HepG2 (cell line): ENCODE measurements at regions not wholly inside any gene's neighbourhood (a gene's known extent, or its start where the extent isn't known, plus 50 kb on each side); places are given as distances from the start of the nearest gene placed in this dataset.

Experiments used
- ATAC-seq: fragments of 200-7000 bp; cut with Tn5 transposase; 3 replicates; pipeline ENCODE4 v1.9.1; 2020; ENCODE audit warnings: mild to moderate bottlenecking, moderate library complexity
- BruUV-seq: library from RNA; stranded (reverse); fragments of 400-500 nt; replicated peaks from 2 replicates; lab custom pipeline; 2021; lab: Mats Ljungman, UMichigan
- CTCF ChIA-PET: fragments of 300-600 bp; formaldehyde crosslinking; extraction: SDS; loops from one replicate; lab custom pipeline; 2021; ENCODE audit warnings: low total read pairs, inconsistent platforms, low intra/inter-chr PET ratio; lab: Yijun Ruan, JAX
- POLR2A ChIA-PET: fragments of 350-600 bp; sonication (Branson Sonifier 250); formaldehyde crosslinking; loops from one replicate; lab custom pipeline; 2020; ENCODE audit warnings: antibody characterized with exemption, inconsistent platforms; lab: Yijun Ruan, JAX
- DNase-seq: peaks from one replicate; pipeline ENCODE4 v3.0.0-alpha.2; 2015; ENCODE audit warnings: low spot score
- FAIRE-seq: peaks from 3 replicates; lab custom pipeline; 2011; peaks lifted over from hg19 to GRCh38; lab: Jason Lieb, UNC
- H2AFZ ChIP-seq: one replicate; pipeline ENCODE4 v1.6.1; 2011; ENCODE audit warnings: low read length, inconsistent platforms
- H3K27ac ChIP-seq: fragments of 300-600 bp; 3 replicates; pipeline ENCODE4 v1.8.0; 2011; ENCODE audit warnings: mixed run types, mild to moderate bottlenecking, mixed read lengths, low read length, inconsistent platforms; ENCODE audit not compliant: insufficient read depth; ENCODE audit errors: extremely low read length
- H3K27me3 ChIP-seq, 2 experiments: fragments of 200-600 bp in 1 of 2; 2 replicates in 1 of 2; 3 replicates in 1 of 2; pipeline versions ENCODE4 v1.6.0 to v1.8.0; 2011; ENCODE audit warnings: low read length in 2 of 2, mild to moderate bottlenecking in 2 of 2, moderate library complexity in 2 of 2, inconsistent platforms in 1 of 2; ENCODE audit not compliant: insufficient read depth in 2 of 2, control insufficient read depth in 1 of 2
- H3K36me3 ChIP-seq, 2 experiments: fragments of 200-600 bp in 1 of 2; replicated peaks in 1 of 2; 2 replicates in 1 of 2; 3 replicates in 1 of 2; pipeline versions ENCODE4 v1.5.1 to v1.8.0; 2011; ENCODE audit warnings: low read length in 2 of 2, inconsistent platforms in 1 of 2; ENCODE audit not compliant: insufficient read depth in 2 of 2, control insufficient read depth in 1 of 2
- H3K4me1 ChIP-seq: 2 replicates; pipeline ENCODE4 v1.5.1; 2012; ENCODE audit warnings: low read length, inconsistent platforms; ENCODE audit not compliant: insufficient read depth
- H3K4me2 ChIP-seq: 2 replicates; pipeline ENCODE4 v1.6.0; 2011; ENCODE audit warnings: low read depth, low read length, inconsistent platforms
- H3K4me3 ChIP-seq, 3 experiments: fragments of 200-600 bp in 1 of 3; sonication (generic), shearing (Covaris generic) in 1 of 3; replicated peaks in 1 of 3; 2 replicates each; pipeline ENCODE4 v1.5.1; 2011 to 2016; ENCODE audit warnings: low read length in 3 of 3, inconsistent platforms in 2 of 3, low read depth in 2 of 3, mild to moderate bottlenecking in 2 of 3, control low read depth in 1 of 3, mixed read lengths in 1 of 3; ENCODE audit not compliant: insufficient read depth in 1 of 3
- H3K79me2 ChIP-seq: one replicate; pipeline ENCODE4 v1.6.1; 2011; ENCODE audit warnings: low read length, inconsistent platforms; ENCODE audit not compliant: insufficient read depth
- H3K9ac ChIP-seq: 2 replicates; pipeline ENCODE4 v1.6.0; 2011; ENCODE audit warnings: mild to moderate bottlenecking, low read depth, low read length, inconsistent platforms; ENCODE audit not compliant: insufficient read depth
- H3K9me3 ChIP-seq: 2 replicates; pipeline ENCODE4 v1.5.1; 2012; ENCODE audit warnings: mild to moderate bottlenecking, low read length
- H4K20me1 ChIP-seq: 2 replicates; pipeline ENCODE4 v1.6.0; 2011; ENCODE audit warnings: inconsistent platforms, mild to moderate bottlenecking, low read length, moderate library complexity; ENCODE audit not compliant: insufficient read depth
- CHD4 ChIP-seq: fragments of 200-600 bp; sonication (generic); IDR thresholded peaks from 2 replicates; pipeline ENCODE4 v1.7.0; 2017; ENCODE audit warnings: mild to moderate bottlenecking, low read length, borderline replicate concordance
- FOSL2 ChIP-seq: sonication (generic); formaldehyde crosslinking; IDR thresholded peaks from 2 replicates; pipeline ENCODE4 v1.4.0; 2020; ENCODE audit warnings: missing genetic modification reagents
- FOXK1 ChIP-seq: sonication (generic); formaldehyde crosslinking; IDR thresholded peaks from 2 replicates; pipeline ENCODE4 v1.4.0; 2020; ENCODE audit warnings: low read depth, missing genetic modification reagents, borderline replicate concordance
- HOXA9 ChIP-seq: sonication (generic); formaldehyde crosslinking; IDR thresholded peaks from 2 replicates; pipeline ENCODE4 v1.8.1; 2022; ENCODE audit warnings: missing genetic modification reagents, mild to moderate bottlenecking, moderate library complexity, borderline replicate concordance
- KLF6 ChIP-seq: IDR thresholded peaks from 2 replicates; pipeline ENCODE4 v1.8.0; 2016; ENCODE audit warnings: missing biosample characterization, missing genetic modification reagents
- NFATC3 ChIP-seq: sonication (generic); formaldehyde crosslinking; IDR thresholded peaks from 2 replicates; pipeline ENCODE4 v1.5.1; 2020; ENCODE audit warnings: mild to moderate bottlenecking, missing genetic modification reagents
- PAX8 ChIP-seq: sonication (generic); formaldehyde crosslinking; IDR thresholded peaks from 2 replicates; pipeline ENCODE4 v1.8.0; 2022; ENCODE audit warnings: mild to moderate bottlenecking, missing genetic modification reagents, borderline replicate concordance
- RBAK ChIP-seq: sonication (generic); formaldehyde crosslinking; IDR thresholded peaks from 2 replicates; pipeline ENCODE4 v1.5.1; 2020; ENCODE audit warnings: mild to moderate bottlenecking, missing genetic modification reagents
- SAP130 ChIP-seq: IDR thresholded peaks from 2 replicates; pipeline ENCODE4 v1.6.1; 2016; ENCODE audit warnings: low read depth
- SIN3B ChIP-seq: fragments of 150-350 bp; IDR thresholded peaks from 2 replicates; pipeline ENCODE4 v1.6.1; 2014; ENCODE audit warnings: low read length
- TCF7L2 ChIP-seq: IDR thresholded peaks from 2 replicates; pipeline ENCODE4 v1.6.1; 2011; ENCODE audit warnings: mild to moderate bottlenecking, low read depth, low read length, moderate library complexity
- ZBTB3 ChIP-seq: sonication (generic); formaldehyde crosslinking; IDR thresholded peaks from 2 replicates; pipeline ENCODE4 v1.4.0; 2020; ENCODE audit warnings: low read depth, mild to moderate bottlenecking, moderate library complexity, missing genetic modification reagents, borderline replicate concordance
- ZEB1 ChIP-seq: IDR thresholded peaks from 2 replicates; pipeline ENCODE4 v1.6.1; 2012; ENCODE audit warnings: mild to moderate bottlenecking, low read depth, inconsistent platforms; ENCODE audit not compliant: insufficient replicate concordance
- ZKSCAN8 ChIP-seq: IDR thresholded peaks from 2 replicates; pipeline ENCODE4 v1.6.1; 2016; ENCODE audit warnings: borderline replicate concordance, missing genetic modification reagents, missing compliant biosample characterization
- ZNF333 ChIP-seq: sonication (generic); formaldehyde crosslinking; IDR thresholded peaks from 2 replicates; pipeline ENCODE4 v1.4.0; 2020; ENCODE audit warnings: mild to moderate bottlenecking, missing genetic modification reagents, borderline replicate concordance
- ZNF382 ChIP-seq: sonication (generic); formaldehyde crosslinking; IDR thresholded peaks from 2 replicates; pipeline ENCODE4 v1.5.0; 2020; ENCODE audit warnings: missing genetic modification reagents, mild to moderate bottlenecking, borderline replicate concordance
- WGBS: methylation state at CpG from one replicate; pipeline ENCODE4 v1.1.6; 2017; ENCODE audit warnings: low lambda C conversion rate; 5-methylcytosine and 5-hydroxymethylcytosine counted together
- in situ Hi-C: cut with HindIII; loops from 2 replicates; pipeline ENCODE4 v1.10.0; 2017; ENCODE audit warnings: low pct_unique_long_range_greater_than_20kb; ENCODE audit not compliant: extremely low pct_ligation_motif_present
- intact Hi-C: fragments of 100-400 bp; cut with micrococcal nuclease; formaldehyde crosslinking; loops from one replicate; pipeline ENCODE4 v1.10.0; 2022; ENCODE audit not compliant: unreplicated experiment
- TF ChIP-seq, protein P1 (sequence below): sonication (generic); formaldehyde crosslinking; IDR thresholded peaks from 2 replicates; pipeline ENCODE4 v1.9.0; 2022; ENCODE audit warnings: missing genetic modification reagents, mild to moderate bottlenecking, borderline replicate concordance
- TF ChIP-seq, protein P2 (sequence below): sonication (generic); formaldehyde crosslinking; IDR thresholded peaks from 2 replicates; pipeline ENCODE4 v1.4.0; 2020; ENCODE audit warnings: missing genetic modification reagents, borderline replicate concordance

DNA sequence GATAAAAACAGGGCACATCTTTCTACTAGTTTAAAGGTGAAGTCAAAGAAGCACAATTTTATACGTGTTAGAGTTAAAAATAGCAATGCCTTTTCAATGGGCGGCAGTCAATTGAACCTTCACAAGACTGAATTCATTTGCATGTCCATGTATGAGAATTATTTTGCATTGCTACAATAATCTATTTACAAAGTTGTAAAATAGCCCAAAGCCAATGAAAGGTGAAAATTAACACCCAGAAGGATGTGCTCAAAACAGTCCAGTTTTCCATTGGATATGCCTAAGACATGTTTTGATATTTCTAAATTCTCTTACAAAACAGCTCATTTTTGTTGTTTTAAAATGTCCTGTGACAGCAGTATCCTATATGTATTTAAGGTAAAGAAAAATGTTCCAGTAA is 425.1 kb upstream of the SYT4 start:
- no TSS peak for BruUV-seq
- no peak overlapping the region for H2AFZ ChIP-seq
- no peaks in the 10 kb centered on the region for H3K79me2 ChIP-seq
- H3K4me2 ChIP-seq = no peak overlapping the region
- H3K27me3 ChIP-seq = no peaks in the 10 kb centered on the region
- 3% methylated on average over 2 of the region's 2 CpGs for WGBS
- H4K20me1 ChIP-seq = no peaks in the 10 kb centered on the region
- ChIA-PET CTCF (no interaction called here), POLR2A (no interaction called here)
- in situ Hi-C loops (no loop called here), intact Hi-C loops (no loop called here)
- no peak overlapping the region for H3K27ac ChIP-seq
- DNase-seq = no peak
- no peak overlapping the region for H3K4me3 ChIP-seq
- FAIRE-seq = no peak
- no peak overlapping the region for H3K9ac ChIP-seq
- H3K36me3 ChIP-seq = no peaks in the 10 kb centered on the region
- no peaks in the 10 kb centered on the region for H3K4me1 ChIP-seq
- no peak for ATAC-seq
- TF ChIP-seq ZKSCAN8 (CRISPR knock-in tag) (no peak), ZNF333 (CRISPR knock-in tag) (no peak), FOXK1 (CRISPR knock-in tag) (no peak), TCF7L2 (no peak), KLF6 (no peak), HOXA9 (CRISPR knock-in tag) (no peak), NFATC3 (no peak), ZEB1 (no peak), SIN3B (no peak), ZBTB3 (CRISPR knock-in tag) (no peak), CHD4 (no peak), SAP130 (no peak), RBAK (CRISPR knock-in tag) (no peak), PAX8 (CRISPR knock-in tag) (no peak), ZNF382 (CRISPR knock-in tag) (no peak), FOSL2 (CRISPR knock-in tag) (no peak)
- TF ChIP-seq, protein P1, sequence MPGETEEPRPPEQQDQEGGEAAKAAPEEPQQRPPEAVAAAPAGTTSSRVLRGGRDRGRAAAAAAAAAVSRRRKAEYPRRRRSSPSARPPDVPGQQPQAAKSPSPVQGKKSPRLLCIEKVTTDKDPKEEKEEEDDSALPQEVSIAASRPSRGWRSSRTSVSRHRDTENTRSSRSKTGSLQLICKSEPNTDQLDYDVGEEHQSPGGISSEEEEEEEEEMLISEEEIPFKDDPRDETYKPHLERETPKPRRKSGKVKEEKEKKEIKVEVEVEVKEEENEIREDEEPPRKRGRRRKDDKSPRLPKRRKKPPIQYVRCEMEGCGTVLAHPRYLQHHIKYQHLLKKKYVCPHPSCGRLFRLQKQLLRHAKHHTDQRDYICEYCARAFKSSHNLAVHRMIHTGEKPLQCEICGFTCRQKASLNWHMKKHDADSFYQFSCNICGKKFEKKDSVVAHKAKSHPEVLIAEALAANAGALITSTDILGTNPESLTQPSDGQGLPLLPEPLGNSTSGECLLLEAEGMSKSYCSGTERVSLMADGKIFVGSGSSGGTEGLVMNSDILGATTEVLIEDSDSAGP (CRISPR knock-in tag) = no peak
- TF ChIP-seq, protein P2, sequence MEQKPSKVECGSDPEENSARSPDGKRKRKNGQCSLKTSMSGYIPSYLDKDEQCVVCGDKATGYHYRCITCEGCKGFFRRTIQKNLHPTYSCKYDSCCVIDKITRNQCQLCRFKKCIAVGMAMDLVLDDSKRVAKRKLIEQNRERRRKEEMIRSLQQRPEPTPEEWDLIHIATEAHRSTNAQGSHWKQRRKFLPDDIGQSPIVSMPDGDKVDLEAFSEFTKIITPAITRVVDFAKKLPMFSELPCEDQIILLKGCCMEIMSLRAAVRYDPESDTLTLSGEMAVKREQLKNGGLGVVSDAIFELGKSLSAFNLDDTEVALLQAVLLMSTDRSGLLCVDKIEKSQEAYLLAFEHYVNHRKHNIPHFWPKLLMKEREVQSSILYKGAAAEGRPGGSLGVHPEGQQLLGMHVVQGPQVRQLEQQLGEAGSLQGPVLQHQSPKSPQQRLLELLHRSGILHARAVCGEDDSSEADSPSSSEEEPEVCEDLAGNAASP (CRISPR knock-in tag) = no peak
- H3K9me3 ChIP-seq = peaks cover 75% of the 10 kb centered on the region
